GM21619 (cell line): ENCODE measurements at regions not wholly inside any gene's neighbourhood (a gene's known extent, or its start where the extent isn't known, plus 50 kb on each side); places are given as distances from the start of the nearest gene placed in this dataset.
A peak's percentile ranks its signal among the peaks of the same experiment; 100 is the strongest.

Experiments used
- ATAC-seq: cut with Tn5 transposase; IDR thresholded peaks from one replicate; pipeline ENCODE4 v1.9.1; 2021; ENCODE audit not compliant: unreplicated experiment

- no peak for ATAC-seq
Measured at GRCh38 chr12:39127401-39127800, 222.0 kb upstream of the CPNE8 start.

GRCh38 chr12:39125566-39125965, 220.2 kb upstream of the CPNE8 start:
- ATAC-seq = no peak

- ATAC-seq = no peak
Measured at GRCh38 chr12:39124768-39125167, 219.4 kb upstream of the CPNE8 start.

- ATAC-seq = no peak
Measured at GRCh38 chr12:39123580-39124253, 218.3 kb upstream of the CPNE8 start.

GRCh38 chr12:39122562-39123204, 217.3 kb upstream of the CPNE8 start:
- ATAC-seq = no peak

GRCh38 chr12:39116861-39117260, 211.5 kb upstream of the CPNE8 start:
- ATAC-seq = no peak

- ATAC-seq = no peak
Measured at GRCh38 chr12:39112064-39112463, 206.7 kb upstream of the CPNE8 start.

- no peak for ATAC-seq
Measured at GRCh38 chr12:39105111-39105510, 199.7 kb upstream of the CPNE8 start.

GRCh38 chr12:39103552-39104165, 198.3 kb upstream of the CPNE8 start:
- ATAC-seq = peak; percentile 99

- no peak for ATAC-seq
Measured at GRCh38 chr12:39102474-39103209, 197.3 kb upstream of the CPNE8 start.

- ATAC-seq = no peak
Measured at GRCh38 chr12:39095636-39096330, 190.4 kb upstream of the CPNE8 start.

- no peak for ATAC-seq
Measured at GRCh38 chr12:39081910-39082309, 176.5 kb upstream of the CPNE8 start.

GRCh38 chr12:39077226-39077625, 171.8 kb upstream of the CPNE8 start:
- ATAC-seq = no peak

GRCh38 chr12:39074063-39074462, 168.7 kb upstream of the CPNE8 start:
- ATAC-seq = no peak

- no peak for ATAC-seq
Measured at GRCh38 chr12:39072658-39073057, 167.3 kb upstream of the CPNE8 start.

GRCh38 chr12:39071611-39072010, 166.2 kb upstream of the CPNE8 start:
- ATAC-seq = no peak

GRCh38 chr12:39070775-39071174, 165.4 kb upstream of the CPNE8 start:
- ATAC-seq = no peak

GRCh38 chr12:39065455-39065854, 160.1 kb upstream of the CPNE8 start:
- ATAC-seq = no peak

- ATAC-seq = no peak
Measured at GRCh38 chr12:39064708-39065107, 159.3 kb upstream of the CPNE8 start.

GRCh38 chr12:39062266-39062996, 157.0 kb upstream of the CPNE8 start:
- no peak for ATAC-seq
